ENCODE measurements at regions not wholly inside any gene's neighbourhood (a gene's known extent, or its start where the extent isn't known, plus 50 kb on each side); places are given as distances from the start of the nearest gene placed in this dataset.

DNA sequence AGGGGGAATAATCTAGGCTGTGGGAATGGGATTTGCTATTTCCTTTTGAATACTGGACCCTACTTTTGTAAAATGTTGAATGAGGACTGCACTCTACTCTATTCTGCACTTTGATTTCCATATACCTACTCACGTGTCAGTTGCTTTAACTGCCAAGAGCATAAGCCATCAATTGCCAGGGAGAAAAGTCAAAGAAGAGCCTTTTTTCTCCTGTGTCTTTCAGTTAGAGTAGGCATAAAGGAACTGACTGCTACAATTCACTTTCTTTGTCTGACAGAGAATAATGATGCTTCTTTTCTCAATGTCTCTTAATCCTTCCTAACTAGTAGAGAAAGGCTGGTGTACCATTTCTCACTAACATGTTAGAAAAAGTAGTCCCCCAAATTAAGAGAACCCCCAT lies 231.6 kb downstream of the ELAVL2 start:
- Histone ChIP-seq H3K4me3 (ENCODE audit: low read depth, low read length) (no peak overlapping the region), H3K27me3 (ENCODE audit: control insufficient read depth, insufficient read depth, low read length) (no peaks in the 10 kb centered on the region), H3K36me3 (ENCODE audit: control insufficient read depth, insufficient read depth, low read length) (no peaks in the 10 kb centered on the region)
- POLR2A ChIA-PET: no interaction called here
- TF ChIP-seq, protein P1, sequence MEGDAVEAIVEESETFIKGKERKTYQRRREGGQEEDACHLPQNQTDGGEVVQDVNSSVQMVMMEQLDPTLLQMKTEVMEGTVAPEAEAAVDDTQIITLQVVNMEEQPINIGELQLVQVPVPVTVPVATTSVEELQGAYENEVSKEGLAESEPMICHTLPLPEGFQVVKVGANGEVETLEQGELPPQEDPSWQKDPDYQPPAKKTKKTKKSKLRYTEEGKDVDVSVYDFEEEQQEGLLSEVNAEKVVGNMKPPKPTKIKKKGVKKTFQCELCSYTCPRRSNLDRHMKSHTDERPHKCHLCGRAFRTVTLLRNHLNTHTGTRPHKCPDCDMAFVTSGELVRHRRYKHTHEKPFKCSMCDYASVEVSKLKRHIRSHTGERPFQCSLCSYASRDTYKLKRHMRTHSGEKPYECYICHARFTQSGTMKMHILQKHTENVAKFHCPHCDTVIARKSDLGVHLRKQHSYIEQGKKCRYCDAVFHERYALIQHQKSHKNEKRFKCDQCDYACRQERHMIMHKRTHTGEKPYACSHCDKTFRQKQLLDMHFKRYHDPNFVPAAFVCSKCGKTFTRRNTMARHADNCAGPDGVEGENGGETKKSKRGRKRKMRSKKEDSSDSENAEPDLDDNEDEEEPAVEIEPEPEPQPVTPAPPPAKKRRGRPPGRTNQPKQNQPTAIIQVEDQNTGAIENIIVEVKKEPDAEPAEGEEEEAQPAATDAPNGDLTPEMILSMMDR (IDR thresholded peaks at IDR 0.05; ENCODE audit: insufficient read depth, low read depth, low read length): no peak
- no peak for DNase-seq (ENCODE audit: low read depth)
- CTCF ChIA-PET: no interaction called here

DNA sequence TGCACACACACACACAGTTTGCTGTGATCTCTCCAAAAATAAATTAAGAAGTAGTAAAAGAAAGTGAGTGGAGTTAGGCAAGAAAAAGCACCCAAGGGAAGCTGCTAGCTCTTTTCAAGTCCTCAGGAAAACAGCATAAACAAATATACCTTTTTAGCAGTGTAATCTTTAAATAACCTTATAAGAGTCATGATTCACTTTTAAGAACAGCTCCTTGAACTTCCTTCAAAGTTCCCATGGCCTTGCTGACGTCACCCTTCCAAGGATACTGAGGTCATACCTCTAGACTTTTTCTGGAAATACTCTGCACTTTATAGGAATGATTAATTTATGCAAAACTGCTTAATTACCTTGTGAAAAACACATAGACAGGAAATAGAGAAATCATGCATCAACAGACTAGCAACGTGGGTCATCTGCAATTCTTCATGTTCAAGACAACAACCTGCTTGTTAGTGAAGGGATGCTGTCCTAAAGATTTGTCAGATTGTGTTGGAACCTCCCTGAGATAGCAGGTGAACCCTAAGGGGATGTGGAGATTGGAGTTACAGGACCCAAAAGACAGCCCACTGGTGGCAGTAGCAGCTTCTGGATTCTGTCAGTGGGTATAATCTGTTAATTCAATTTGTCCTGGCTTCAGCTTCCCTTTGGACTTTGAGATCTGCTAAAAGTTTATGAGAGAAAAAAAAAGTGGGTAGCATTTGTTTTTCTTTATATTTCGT lies 229.0 kb downstream of the ELAVL2 start:
- Histone ChIP-seq H3K27me3 (ENCODE audit: control insufficient read depth, insufficient read depth, low read length) (no peaks in the 10 kb centered on the region), H3K36me3 (ENCODE audit: control insufficient read depth, insufficient read depth, low read length) (no peaks in the 10 kb centered on the region), H3K4me3 (ENCODE audit: low read depth, low read length) (no peak overlapping the region)
- CTCF ChIA-PET: no interaction called here
- TF ChIP-seq, protein P1 (IDR thresholded peaks at IDR 0.05; ENCODE audit: insufficient read depth, low read depth, low read length): no peak
- DNase-seq (ENCODE audit: low read depth): no peak
- POLR2A ChIA-PET: no interaction called here

DNA sequence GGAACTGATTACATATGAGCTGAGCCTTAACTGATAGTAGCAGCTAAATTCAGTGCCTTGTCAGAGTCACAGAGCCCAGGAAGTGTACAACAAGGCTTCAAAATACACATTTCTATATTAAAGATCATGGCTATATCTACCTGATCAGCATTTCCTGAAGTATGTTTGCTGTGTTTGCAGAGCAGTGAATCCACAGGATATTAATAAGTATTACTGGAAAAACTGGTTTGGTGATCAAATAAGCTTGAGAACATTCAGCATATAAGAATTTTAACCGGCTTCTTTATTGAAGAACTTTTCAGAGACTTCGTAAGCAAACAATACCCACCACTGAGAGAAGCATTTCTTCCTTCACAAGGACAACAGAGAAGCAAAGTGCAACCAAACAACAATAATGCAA lies 227.0 kb downstream of the ELAVL2 start:
- TF ChIP-seq, protein P1 (IDR thresholded peaks at IDR 0.05; ENCODE audit: insufficient read depth, low read depth, low read length): no peak
- POLR2A ChIA-PET: no interaction called here
- no peak for DNase-seq (ENCODE audit: low read depth)
- CTCF ChIA-PET: no interaction called here
- Histone ChIP-seq H3K27me3 (ENCODE audit: control insufficient read depth, insufficient read depth, low read length) (no peaks in the 10 kb centered on the region), H3K4me3 (ENCODE audit: low read depth, low read length) (no peak overlapping the region), H3K36me3 (ENCODE audit: control insufficient read depth, insufficient read depth, low read length) (no peaks in the 10 kb centered on the region)

DNA sequence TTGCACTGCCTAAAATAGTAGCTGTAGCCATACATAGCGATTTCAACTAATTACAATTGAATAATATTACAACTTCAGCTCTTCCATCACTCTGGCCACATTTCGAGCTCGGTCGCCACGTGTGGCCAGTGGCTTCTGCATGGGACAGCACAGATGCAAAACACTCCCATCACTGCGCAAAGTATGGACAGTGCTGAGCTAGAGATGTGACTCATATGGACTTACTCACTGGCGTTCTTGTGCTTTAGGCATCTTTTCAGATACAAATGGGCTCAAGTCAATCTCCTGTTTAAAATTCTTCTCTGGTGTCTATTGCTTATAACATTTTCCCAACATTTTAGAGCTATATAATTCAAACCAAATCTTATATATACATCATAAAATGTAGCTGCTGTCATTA lies 222.7 kb downstream of the ELAVL2 start:
- TF ChIP-seq, protein P1 (IDR thresholded peaks at IDR 0.05; ENCODE audit: insufficient read depth, low read depth, low read length): no peak
- POLR2A ChIA-PET: no interaction called here
- no peaks in the 10 kb centered on the region for H3K27me3 ChIP-seq (ENCODE audit: control insufficient read depth, insufficient read depth, low read length)
- no peaks in the 10 kb centered on the region for H3K36me3 ChIP-seq (ENCODE audit: control insufficient read depth, insufficient read depth, low read length)
- CTCF ChIA-PET: no interaction called here
- DNase-seq (ENCODE audit: low read depth): no peak
- H3K4me3 ChIP-seq (ENCODE audit: low read depth, low read length): no peak overlapping the region

DNA sequence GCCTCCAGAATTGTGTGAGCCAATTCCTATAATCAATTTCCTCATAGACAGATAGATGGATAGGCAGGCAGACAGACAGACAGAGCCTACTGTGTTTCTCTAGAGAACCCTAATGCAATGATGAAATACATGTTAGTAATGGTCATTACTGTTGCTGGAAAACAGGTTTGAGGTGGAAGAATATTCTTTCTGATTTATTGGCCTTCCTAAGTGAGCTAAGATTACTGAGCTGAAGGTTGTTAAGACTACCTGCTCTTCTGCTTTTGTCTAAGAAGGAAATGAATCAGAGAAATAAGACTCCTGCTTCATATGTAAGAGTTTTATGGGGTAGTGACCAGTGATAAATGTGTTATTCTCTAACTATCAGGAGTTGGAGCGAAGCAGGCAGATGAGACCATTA lies 219.9 kb downstream of the ELAVL2 start:
- H3K27me3 ChIP-seq (ENCODE audit: control insufficient read depth, insufficient read depth, low read length): no peaks in the 10 kb centered on the region
- H3K36me3 ChIP-seq (ENCODE audit: control insufficient read depth, insufficient read depth, low read length): no peaks in the 10 kb centered on the region
- DNase-seq (ENCODE audit: low read depth): no peak
- H3K4me3 ChIP-seq (ENCODE audit: low read depth, low read length): no peak overlapping the region
- POLR2A ChIA-PET: no interaction called here
- TF ChIP-seq, protein P1 (IDR thresholded peaks at IDR 0.05; ENCODE audit: insufficient read depth, low read depth, low read length): no peak
- CTCF ChIA-PET: no interaction called here
